NCI-H2171 (cell line): ENCODE measurements at regions not wholly inside any gene's neighbourhood (a gene's known extent, or its start where the extent isn't known, plus 50 kb on each side); places are given as distances from the start of the nearest gene placed in this dataset.
A peak's percentile ranks its signal among the peaks of the same experiment; 100 is the strongest.
"Not testable (repeated sequence)": the region's sequence is repeated elsewhere in the genome, so short reads cannot be mapped to it uniquely, and the experiment has no call there.

ENCODE experiments used
- DNase-seq: peaks from one replicate; lab custom pipeline; 2025; lab: John Stamatoyannopoulos, UW

DNA sequence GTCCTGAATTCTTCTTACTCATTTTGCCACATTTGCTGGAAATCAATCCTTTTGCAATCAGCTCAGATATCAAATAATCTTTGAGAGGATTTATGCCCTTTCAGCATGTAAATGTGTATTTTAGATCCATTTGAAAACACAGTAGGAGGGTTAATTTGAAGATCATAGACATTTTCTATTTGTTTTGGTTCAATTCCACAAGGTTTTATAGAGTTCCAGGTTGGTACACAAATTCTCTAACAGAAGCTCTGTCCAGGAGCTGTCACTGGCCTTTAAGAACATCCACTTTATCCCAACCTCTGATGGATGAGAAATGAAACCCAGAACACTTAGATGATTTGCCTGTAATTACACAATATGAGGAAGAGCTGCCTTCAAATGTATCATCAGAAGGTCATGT is 157.3 kb upstream of the CHAC2 start:
- no peak for DNase-seq

DNA sequence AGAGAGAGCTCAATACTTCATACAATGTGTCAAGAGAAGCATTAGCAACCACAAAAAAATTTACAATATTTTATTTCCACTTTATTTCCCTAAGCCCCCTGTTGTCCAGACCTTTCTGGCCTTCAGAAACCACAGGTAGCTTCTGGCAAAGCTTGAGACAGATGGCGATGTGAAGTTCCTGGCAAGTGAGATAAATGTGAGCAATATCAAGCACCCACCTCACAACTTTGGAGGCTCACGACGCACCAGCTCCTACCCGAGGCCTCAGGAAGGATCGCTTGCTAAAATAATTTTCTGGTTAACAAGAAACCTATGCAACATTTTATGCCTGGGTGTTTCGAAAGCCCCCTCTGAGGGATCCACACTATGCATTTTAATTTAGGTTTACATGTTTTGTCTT is 158.1 kb upstream of the CHAC2 start:
- no peak for DNase-seq

DNA sequence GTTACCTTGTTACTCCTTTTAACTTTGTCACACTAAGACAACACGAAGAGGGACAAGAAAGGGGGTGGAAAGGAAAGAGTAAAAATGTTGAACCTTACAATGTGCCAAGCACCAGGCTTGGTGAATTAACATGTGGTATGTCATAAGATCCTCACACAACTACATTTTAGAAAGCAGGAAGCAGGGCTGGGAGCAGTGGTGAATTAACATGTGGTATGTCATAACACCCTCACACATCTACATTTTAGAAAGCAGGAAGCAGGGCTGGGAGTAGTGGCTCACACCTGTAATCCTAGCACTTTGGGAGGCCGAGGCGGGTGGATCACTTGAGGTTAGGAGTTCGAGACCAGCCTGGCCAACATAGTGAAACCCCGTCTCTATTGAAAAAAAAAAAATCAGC is 159.3 kb upstream of the CHAC2 start:
- DNase-seq: no peak

DNA sequence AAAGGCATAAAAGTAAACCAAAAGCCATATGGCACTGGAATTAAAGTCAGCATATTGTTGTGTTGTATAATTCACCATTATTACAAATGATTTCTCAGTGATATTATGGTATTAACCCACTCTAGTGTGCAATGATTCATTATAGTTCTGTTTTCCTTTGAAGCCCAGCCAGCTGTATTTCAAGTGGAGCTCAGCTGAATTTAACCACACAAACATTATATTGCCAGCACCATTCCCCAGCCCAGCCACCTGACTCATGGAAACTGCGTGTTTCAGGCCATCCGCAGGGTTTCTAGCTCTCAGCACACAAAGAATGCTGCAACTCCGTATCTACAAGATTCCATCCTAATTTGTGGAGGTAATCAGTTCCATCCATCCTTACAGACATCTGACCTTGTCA is 166.8 kb upstream of the CHAC2 start:
- DNase-seq: peak; percentile 17

DNA sequence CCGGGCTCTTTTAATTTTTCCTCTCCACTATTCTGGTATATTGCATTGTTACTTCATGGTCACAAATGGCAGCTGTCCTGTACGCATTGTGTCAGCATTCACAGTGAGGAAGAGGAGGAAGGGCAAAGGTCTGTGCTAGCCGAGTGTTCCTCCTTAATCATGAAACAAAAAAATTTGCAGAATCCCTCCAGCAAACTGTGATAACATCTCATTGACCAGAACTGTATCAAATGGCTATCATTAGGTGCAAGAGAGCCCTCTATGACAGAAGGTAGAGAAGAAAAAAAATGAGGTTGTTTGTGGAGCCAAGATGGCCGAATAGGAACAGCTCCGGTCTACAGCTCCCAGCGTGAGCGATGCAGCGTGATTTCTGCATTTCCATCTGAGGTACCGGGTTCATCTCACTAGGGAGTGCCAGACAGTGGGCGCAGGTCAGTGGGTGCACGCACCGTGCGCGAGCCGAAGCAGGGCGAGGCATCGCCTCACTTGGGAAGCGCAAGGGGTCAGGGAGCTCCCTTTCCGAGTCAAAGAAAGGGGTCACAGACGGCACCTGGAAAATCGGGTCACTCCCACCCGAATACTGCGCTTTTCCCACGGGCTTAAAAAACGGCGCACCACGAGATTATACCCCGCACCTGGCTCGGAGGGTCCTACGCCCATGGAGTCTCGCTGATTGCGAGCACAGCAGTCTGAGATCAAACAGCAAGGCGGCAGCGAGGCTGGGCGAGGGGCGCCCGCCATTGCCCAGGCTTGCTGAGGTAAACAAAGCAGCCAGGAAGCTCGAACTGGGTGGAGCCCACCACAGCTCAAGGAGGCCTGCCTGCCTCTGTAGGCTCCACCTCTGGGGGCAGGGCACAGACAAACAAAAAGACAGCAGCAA is 180.6 kb upstream of the CHAC2 start:
- DNase-seq: not testable (repeated sequence)

DNA sequence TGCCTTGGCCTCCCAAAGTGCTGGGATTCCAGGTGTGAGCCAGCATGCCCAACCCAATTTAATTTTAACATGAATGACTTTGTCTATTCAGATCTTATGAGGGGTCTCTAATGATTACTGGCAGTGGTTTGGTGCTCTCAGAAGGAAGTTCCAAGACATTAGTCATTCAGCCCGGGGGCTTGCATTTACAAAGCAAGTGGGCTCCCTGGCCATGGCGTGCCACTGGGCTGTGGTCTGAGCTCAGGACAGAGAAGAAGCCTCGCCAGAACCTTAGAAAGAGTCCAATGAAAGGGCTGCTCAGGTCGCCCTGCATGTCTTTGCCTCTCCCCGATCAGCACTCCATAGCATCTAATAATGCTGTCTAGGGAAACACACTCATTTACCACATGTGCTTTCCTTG is 182.6 kb upstream of the CHAC2 start:
- no peak for DNase-seq

DNA sequence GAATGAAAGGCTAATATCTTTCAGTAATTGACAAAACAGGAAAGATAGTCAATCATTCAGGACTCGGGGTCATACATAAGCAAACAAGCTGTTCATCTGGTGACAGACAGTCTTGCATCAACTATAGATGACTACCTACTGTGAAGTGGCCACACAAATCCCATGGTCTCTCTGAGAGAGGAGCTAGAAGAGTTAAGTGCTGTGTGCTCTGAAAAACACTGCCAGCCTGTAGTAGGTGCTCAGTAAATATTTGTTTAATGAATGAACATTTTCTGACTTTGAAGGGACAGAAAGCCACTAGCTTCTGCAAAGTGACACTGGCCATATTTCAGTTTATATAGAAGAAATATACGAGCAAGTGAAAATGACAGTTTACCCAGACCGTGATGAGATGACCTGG is 184.0 kb upstream of the CHAC2 start:
- DNase-seq: no peak

DNA sequence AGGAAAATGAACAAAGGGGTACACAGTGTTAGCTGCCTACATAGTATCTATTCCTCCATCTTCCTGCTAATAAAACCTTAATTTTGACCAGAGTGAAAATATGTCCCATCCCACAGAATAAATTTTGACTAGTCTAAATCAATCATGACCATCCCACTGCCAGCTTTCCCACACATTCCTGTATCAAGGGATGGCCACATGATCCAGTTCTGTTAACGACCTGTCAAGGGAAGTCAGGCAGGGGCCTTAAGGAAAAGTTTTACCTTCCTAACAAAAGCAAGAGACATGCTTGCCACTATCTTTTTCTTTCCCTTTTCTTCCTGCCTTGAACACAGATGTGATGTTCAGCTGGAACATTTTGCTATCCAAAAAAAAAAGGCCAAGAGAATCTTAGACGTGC is 185.0 kb upstream of the CHAC2 start:
- DNase-seq: no peak

DNA sequence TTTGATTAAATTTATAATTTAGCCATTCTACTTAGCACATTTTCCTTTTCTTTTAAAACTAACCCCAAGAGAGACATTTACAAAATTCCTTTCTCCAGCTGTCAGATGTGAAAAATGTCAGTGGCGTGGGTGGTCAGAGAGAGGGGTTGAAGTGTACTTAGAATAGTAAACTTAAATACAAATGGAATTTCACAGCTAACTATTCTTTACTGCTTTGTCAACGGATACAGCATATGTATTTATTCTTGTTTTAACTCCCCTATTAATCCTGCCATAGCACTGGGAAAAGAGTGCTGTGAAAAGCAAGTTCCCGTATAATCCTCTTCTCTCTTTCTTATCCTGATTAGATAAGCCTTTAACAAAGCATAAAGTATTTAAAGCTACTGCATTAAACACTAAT is 191.4 kb upstream of the CHAC2 start:
- DNase-seq: no peak

DNA sequence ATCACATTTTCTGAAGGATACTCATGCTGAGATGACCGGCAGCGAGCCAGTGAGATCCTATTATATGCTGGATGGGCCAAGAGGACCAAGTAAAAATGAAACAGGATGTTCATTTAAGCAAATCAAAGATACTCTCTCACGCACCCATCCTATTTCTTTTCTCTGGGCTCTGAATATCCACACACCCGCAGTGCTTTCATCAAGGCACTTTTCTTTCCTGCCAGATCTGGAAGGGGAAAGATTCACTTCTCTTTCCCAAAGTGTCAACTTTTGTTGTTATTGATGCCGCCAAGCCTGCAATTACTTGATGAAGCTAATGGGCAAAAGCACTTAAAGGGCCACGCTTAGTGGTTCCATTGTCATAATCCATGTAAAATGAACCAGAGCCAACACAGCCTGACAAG is 191.9 kb upstream of the CHAC2 start:
- DNase-seq: no peak

DNA sequence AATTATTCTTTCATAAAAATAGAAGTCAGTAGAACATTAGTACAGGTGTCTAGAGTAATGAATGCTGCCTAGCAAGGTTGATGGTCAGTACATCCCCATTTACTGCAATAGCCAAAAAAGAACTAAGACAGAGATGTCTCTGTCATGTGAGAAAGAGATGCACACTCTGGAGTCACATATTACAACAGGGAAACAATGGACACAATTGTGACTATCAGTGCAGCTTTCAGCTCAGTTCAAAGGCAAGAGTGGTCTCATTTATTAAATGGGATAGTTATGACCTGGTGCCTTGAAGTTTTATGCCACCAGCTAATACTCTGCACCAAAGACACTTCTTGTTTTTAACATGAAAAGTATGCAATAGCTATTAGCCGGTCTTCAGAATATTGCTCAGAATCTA is 194.9 kb upstream of the CHAC2 start:
- DNase-seq: no peak

DNA sequence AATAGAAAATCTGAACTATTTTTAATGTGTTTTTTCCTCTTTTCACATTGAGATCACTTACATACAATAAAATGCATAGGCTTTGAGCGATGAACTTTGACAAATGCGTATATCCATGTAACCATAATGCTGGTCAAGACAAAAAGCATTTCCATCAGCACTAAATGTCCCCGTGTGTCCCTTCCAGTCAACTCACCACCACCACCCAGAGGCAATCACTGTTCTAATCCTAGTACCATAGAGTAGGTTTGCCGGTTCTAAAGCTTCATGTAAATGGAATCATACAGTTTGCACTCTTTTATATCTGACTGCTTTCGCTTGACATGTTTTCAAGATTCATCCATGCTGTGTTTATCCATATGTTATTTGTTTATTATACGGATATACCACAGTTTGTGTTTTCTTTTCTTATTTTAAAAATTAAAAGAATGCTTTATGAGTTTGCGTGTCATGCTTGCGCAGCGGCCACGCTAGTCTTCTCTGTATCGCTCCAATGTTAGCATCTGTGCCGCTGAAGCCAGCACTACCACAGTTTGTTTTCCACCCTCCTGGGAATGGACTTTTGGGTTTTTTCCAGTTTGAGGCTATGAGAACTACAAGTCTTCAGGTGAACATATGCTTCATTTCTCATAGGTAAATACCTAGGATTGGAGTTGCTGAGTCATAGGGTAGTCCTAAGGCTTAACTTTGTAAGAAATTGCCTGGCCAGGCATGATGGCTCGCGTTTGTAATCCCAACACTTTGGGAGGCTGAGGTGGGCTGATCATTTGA is 197.5 kb upstream of the CHAC2 start:
- DNase-seq: peak; percentile 76

DNA sequence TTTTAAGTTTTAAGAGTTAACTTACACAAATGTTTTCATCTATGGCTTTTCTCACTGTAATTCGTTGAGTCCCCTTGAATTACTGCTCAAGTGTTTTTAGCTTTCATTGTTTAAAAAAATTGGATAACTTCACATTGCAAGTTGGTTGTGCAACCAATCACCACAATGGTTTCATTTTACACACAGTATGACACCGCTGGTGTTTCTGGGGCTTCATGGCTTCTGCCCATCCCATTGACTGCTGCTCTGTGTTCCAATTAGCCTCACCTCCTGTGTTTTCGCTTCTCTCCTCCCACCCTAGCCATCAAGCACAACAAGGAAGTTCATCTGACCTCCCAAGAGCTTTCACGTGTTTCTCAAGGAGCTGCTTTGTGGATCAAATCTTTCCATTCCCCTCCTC is 199.1 kb upstream of the CHAC2 start:
- DNase-seq: peak; percentile 28

DNA sequence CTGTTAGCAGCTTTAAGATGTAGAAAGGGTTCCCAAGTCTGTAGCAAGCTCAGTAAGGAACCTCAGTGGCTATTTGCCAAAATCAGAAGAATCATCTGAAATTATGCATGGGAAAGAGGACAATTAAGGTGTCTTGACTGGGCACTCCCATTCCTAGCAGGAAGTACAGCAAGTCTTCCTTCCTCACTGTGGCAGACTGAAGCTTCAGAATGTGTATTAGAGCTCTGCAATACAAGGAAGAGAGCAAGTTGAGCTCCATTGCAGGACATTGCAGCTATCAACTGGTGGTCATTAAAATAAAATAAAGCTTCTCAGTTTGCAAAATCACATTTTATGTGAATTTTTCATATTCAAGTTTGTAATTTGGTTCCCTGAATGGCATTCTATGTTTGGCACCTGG is 200.5 kb upstream of the CHAC2 start:
- DNase-seq: no peak

DNA sequence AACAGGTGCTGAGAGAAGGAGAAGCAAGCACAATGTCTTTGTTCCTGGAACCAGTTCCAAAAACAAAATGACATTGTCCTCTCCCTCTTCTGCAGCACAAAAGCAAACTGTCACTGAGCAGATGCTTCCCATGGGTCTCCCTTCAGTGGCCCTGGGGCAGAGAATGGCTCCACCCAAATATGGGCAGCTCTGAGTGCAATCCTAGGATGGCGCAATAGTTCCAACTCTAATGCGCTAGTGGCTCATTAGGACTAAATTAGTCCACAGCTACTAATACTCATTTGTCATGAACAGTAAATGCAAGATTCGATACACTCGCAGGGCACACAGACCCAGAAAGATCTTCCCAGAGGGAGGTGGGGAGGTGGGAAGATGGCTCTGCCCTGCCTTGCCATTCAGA is 205.2 kb upstream of the CHAC2 start:
- DNase-seq: no peak

DNA sequence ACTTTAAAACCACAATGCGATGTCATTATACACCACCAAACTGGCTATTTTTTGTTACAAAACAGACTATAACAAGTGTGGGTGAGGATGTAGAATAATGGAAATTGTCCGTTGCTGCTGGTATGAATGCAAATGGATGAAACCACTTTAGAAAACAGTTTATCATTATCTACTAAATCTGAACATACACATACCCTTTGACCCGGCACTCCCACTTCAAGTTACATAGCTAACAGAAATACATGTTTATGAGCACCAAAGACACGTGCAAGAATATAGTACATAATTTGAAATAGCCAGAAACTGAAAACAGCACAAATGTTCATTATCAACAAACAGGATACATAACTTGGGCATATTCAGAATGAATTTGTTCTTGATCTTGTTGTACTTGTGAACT is 206.4 kb upstream of the CHAC2 start:
- DNase-seq: no peak

DNA sequence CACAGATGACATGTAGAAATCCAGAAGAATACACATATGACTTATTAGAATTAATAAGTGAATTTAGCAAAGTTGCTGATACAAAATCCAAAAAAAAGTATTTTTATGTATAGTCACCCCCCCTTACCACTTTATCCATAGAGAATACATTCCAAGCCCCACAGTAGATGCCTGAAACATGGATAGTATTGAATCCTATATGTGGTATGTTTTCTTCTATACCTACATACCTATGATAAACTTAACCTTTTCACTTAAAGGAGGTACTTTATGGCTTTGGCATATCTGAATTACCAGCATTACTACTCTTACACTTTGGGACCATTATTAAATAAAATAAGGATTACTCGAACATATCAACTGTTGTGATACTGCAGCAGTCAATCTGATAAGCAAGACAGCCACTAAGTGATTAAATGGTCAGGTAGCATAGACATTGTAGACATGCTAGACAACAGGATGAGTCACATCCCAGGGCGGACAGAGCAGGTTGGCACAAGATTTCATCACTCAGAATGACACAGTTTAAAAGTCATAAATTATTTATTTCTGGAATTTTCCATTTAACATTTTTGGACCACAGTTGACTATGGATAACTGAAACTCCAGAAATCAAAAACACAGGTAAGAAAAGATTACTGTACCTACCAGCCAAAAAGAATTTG is 208.2 kb upstream of the CHAC2 start:
- no peak for DNase-seq

DNA sequence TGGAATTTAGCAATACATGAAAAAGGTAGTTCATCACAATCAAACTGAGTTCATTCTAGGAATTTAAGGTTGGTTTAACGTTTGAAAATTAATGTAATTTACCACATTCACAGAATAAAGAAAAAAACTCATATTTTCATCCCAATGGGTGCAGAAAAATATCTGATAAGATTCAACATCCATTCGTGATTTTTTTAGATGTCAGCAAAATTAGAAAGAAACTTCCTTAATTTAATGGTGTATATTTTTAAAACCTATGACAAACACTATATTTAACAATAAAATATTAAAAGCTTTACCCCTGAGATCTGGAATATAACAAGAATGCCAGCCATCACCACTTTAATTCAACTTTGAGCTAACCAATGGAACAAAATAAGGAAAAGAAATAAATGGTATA is 208.7 kb upstream of the CHAC2 start:
- no peak for DNase-seq

DNA sequence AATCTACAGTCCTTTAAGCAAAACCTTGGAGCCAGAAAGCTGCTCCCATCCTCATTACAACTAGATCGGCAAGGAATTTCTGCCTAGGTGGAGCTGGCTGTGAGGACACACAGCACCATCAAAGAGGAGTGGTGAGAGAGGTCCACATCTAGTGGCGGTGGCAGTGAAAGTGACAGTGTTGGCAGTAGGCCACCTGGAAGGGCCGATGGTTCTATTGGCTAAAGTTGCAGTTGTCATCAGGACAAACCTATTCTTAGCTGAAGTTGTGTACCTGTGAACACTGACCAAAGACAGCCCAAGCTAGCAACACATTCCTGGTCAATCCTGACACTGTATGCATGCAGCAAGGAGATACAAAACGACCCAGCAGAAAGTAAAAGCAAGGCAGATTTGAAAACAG is 218.1 kb upstream of the CHAC2 start:
- no peak for DNase-seq

DNA sequence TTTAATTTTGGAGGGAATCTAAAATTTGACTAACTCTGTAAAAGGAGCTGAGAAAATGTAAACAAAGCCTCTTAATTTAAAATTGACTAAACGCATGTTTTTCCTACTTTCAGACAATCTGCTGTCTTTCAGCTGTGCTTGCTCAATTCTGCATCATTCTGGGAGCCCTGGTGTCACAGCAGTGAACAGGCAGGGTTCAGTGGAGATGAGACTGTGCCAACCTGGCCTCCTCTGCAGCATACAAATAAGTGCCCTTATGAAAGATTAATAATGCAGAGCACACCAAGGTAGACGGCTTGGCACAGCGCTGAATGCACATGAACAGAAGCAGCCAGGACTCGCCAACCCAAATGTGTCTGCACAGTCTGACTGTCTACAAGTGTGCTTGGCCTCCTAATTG is 222.0 kb upstream of the CHAC2 start:
- peak; percentile 43 for DNase-seq

DNA sequence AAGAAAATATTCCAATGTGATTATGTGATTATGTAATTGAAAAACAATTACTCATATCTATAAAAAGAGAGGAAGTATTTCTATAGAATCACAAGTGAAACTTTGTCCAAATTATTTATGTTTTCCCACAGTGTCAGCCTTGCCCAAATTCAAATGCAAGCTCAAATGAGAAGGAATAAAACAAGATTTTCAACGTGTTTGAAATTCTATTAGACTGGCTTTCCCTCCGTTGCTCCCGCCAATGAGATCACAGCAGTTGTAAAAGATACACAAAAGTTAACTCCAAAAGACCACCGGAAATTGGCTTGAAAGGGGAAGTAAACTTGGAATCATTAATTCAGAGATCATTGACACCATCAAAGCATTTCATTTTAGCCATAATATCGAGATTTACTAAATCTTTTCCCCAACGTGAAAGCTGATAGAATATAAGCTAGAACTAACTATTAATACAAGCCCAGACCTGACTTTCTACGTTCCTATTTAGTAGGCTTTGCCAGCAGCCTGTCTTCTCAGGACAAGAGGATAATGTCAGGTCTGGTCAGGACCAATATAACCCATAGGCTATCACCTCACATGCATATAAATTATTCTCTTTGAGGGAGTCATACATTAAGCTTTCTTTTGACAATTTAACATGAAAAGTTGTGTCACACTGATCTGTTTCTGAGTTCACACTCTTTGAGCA is 222.6 kb upstream of the CHAC2 start:
- no peak for DNase-seq

DNA sequence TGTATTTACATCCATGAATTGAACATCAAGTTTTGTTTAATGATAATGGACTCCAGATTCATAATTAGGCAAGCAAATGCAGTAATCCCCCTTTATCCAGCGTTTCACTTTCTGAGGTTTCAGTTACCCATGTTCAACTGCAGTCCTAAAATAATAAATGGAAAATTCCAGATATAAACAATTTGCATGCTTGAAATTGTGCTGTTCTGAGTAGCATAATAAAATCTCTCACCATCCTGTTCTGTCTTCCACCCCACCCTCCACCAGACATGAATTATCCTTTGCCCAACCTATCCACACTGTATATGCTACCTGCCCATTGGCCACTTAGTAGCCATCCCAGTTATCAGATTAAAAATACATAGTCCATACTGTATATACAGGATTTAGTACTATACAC is 224.5 kb upstream of the CHAC2 start:
- DNase-seq: no peak
